Skeletal muscle cell (primary cell): ENCODE measurements at regions not wholly inside any gene's neighbourhood (a gene's known extent, or its start where the extent isn't known, plus 50 kb on each side); places are given as distances from the start of the nearest gene placed in this dataset.
"Not testable (repeated sequence)": the region's sequence is repeated elsewhere in the genome, so short reads cannot be mapped to it uniquely, and the experiment has no call there.

ENCODE experiments used
- DNase-seq: peaks from one replicate; pipeline ENCODE4 v3.0.0-alpha.2; 2010; ENCODE audit warnings: low read depth
- H3K4me3 ChIP-seq: 2 replicates; pipeline ENCODE4 v1.5.1; 2011; ENCODE audit warnings: low read depth, mild to moderate bottlenecking, control low read depth, low read length, moderate library complexity

DNA sequence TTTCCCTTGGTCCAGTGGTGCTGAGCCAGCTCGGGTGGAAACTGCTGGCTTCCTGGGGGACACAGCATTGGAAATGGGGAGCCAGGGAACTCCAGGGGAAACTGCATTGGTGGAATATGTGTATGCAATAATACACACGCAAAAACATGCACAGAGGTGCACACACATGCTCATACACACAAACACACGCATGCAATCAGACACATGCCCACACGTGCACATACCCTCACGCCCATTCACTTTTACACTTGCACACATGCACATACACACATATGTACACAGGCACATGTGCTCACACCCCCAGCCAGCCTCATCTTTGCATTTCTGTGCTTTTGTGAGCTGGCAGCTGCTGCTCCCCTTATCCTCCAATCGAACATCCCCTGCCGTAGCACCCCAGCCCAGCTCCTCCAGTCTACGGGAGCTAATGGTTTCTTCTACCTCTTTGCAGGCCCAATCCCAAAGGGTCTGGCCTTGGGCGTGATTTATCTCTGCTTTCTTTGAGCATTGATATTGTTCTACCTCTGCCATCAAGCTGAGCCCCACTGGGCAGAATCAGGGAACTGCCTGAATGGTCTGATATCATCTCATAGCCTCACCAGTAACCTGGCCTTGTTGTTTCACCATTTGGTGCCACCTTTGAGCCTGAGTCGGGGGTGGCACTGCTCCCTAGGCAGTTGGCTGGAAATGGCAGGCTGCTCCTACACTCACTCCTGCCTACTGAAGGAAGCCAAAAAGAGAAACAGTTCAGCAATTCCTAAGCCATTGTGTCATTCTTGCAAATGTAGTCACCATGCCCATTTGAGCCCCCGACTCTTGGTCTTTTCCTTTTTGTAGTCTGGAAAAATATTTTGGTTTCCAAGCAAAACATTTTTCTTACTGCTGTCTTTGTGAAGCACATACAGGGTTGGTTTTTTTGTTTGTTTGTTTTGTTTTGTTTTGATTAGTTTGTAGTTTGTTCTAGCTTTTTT lies 104.4 kb upstream of the MAMLD1 start:
- no peak for DNase-seq
- no peak overlapping the region for H3K4me3 ChIP-seq

DNA sequence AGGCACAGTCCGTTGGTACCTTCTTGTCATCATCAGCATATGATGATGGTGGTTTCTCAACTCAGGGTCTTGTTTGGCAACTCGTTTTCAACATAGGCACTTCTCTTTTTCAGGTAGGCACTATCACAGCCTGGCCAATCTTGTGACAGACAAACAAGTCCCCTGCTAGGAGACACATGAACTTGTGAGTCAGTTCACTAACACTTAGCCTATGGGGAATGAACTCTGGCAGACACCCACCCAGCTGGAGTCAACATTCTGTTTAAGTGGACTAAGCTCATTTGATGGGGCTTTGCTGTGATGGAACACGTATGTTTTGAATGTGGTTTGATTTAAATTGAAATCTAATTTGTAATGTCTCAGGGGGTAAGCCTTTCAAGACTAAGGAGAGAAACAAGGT lies 100.7 kb upstream of the MAMLD1 start:
- no peak for DNase-seq
- no peak overlapping the region for H3K4me3 ChIP-seq

DNA sequence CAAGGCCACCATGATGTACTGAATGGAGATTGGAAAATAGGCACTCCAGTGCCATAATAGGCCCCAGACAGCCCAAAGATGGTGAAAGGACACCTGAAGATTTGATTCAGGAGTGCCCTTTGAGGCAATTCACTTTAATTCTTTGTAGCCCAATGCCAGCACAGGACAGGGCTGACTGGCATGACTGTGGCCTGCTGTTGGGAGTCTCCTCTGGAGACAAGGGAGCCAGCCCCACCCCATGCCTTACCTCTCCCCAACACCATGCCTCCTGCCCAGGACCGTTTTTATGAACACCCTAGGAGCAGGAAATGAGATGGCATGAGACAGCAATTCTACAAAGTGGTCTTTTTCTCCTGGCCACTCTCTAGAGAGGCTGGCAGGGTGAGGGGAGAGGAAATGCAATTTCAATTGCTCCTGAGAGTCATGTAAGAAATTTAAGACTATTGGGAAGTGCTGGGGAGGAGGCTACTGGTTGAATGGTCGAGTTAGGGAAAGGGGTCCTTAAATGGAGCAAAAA lies 94.2 kb upstream of the MAMLD1 start:
- no peak for DNase-seq
- H3K4me3 ChIP-seq = no peak overlapping the region

DNA sequence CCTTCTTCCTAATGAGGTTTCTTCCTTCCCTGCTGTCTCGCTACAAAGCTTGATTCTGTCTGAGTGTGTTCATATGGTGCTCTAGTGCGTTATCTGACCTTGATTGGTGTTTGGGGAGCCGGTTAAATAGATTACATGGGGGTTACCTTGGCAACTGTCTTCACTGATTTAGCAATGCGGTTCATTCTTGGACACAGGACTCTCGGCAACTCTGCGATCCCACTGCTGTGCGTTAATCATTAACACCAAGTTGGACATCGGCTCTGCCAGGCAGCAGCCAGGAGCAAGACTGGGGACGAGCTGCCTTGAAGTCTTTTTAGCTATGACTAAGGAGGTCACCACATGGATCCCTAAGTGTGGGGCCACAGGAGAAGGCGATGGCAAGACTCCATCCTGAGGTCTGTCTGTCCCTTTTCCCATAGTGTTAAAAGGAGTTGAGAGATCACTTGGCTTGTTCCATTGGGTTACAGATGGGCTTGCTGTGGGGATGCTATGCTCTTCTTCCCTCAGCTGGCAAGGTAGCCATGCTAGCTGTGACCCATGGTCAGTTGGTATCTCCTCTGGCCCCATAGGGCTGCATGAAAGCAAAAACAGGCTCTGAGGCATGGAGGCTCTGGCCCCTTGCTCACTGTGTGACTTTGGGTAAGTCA lies 93.4 kb upstream of the MAMLD1 start:
- no peak for DNase-seq
- H3K4me3 ChIP-seq = no peak overlapping the region

DNA sequence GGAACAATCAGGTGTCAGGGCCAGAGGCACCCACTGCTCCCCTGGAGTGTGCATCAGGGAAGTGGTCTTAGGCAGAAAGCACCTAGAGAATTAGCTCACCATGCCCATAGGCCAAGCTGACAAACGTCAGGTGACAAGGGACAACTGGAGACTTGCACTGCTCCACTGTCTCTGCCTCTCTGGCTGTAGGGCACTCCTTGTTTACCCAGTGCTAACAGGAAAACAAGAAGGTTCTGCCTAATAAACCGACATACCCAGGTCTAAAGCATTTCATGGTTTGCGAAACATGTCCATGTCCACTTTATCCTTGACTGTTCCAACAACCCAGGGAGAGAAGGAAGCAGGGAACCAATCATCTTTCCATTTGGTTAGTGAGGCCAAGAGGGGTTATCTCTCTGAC lies 92.5 kb upstream of the MAMLD1 start:
- DNase-seq = no peak
- no peak overlapping the region for H3K4me3 ChIP-seq

DNA sequence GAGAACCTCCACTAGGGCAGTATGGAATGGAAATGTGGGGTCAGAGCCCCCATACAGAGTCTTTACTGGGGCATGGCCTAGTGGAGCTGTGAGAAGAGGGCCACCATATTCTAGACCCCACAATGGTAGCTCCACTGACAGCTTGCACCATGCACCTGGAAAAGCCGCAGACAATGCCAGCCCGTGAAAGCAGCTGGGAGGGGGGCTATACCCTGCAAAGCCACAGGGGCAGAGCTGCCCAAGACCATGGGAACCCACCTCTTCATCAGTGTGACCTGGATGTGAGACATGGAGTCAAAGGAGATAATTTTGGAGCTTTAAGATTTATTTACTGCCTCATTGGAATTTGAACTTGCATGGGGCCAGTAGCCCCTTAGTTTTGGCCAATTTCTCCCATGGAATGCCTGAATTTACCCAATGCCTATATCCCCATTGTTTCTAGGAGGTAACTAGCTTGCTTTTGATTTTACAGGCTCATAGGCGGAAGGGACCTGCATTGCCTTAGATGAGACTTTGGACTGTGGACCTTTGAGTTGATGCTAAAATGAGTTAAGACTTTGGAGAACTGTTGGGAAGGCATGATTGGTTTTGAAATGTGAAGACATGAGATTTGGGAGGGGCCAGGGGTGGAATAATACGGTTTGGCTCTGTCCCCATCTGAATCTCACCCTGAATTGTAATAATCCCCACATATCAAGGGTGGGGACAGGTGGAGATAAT lies 89.4 kb upstream of the MAMLD1 start:
- DNase-seq, H3K4me3 ChIP-seq: not testable (repeated sequence)

DNA sequence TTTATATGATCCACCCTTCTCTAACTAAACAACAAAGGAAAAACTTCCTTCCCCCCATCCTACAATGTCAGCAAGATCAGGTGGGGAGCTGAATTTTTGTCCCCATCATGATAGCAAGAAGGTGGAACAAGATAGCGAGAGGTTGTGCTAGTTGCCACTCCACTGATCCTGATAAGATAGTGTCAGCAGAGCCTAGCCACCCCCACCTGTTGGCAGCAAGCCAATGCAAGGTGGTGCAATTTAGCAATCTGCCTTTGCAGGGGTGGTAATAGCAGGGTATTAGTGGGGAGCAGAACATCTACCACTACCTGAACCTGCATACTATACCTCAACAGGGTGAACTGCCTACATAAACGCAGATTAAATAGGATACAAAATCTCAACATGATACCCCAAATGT lies 80.2 kb upstream of the MAMLD1 start:
- DNase-seq = no peak
- no peak overlapping the region for H3K4me3 ChIP-seq

DNA sequence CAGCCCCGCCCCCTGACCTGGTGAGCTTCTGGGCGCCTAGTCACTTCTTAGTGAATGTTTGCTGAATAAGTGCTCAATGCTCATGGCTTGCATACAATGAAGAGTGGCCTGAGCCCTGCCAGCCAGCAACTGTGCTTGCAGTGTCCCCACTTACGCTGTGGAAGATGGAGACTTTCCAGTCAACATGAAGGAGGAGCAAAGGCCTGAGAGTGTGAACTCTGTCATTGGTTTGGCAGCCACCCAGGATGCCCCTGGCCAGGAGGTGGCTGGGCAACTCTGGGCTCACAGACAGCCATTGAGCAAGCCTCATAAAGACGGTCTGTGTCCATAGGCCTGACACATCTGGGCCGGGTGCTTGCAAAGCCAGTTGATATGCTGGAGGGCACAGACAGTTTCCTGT lies 72.1 kb upstream of the MAMLD1 start:
- DNase-seq = no peak

DNA sequence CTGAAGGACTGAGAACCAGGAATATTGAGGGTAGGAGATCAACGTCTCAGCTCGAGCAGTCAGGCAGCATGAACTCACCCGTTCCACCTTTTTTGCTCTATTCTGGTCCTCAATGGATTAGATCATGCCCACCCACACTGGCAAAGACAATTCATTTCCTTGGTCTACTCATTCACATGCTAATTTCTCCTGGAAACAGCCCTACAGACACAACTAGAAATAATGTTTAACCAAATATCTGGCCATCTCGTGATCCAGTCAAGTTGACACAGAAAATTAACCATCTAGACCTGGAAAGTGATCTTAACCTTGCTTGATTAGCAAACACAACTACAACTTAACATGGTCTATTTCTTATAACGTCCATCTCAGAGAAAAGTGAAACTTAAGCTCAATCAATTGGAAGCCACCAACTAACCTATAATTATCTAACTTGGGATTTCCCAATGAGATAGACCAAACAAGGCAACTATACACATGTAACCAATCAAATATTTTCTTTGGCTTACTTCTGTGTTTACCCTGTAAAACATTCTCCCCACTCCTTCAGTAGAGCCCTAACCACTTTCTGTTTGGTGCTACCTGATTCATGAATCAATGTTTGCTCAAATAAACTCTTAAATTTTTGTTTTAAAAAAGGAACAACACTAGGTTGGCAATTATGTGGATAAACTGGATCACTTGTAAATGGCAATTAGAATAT lies 69.7 kb upstream of the MAMLD1 start:
- DNase-seq = no peak
- H3K4me3 ChIP-seq = no peak overlapping the region

More for the DNA sequence above, 72.1 kb upstream of the MAMLD1 start:
- no peak overlapping the region for H3K4me3 ChIP-seq

DNA sequence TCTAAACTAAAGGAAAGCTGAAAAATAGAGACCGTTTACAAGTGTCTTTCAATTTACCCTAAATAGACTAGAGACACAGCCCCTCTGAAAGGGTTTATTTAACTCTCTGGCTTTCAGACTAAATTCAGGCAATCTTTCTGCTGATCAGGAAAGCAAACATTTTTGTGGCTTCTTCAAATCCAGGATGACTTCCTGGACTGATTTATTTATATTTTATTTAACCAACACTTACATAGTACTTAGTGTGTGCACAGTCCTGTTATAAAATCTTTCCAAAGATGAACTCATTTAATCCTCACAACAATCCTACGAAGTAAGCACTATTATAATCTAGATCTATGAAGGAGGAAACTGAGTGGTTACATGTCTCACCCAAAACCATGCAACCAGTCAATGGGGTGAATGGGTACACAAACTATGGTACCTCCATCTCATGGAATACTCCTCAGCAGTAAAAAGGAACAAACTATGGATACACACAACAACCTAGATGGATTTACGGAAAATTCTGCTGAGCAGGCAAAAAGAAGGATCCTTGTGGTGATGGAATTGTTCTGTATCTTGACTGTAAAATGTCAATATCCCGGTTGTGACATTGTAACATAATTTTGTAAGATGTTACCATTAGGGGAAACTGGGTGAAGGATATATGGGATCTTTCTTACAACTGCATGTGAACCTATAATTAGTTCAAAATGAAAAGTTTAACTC lies 64.1 kb upstream of the MAMLD1 start:
- no peak overlapping the region for H3K4me3 ChIP-seq
- no peak for DNase-seq

DNA sequence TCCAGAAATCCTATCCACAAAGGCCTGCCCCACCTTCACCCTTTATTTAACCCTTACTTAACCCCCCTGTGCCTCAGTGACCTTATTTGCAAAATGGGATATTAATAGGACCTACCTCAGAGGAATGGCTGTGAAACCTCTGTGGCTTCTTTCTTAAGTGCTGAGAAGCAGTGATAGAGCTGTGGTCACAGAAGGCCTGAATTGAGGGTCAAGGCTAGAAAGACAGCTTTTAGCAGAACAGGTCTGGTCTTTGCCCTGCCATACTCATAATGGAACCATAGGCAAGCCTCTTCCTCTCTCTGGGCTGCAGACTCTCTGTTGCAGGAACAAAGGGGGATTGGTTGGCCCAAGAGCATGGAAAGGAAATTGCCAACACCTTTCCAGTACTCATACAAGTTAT lies 63.5 kb upstream of the MAMLD1 start:
- no peak for DNase-seq
- H3K4me3 ChIP-seq = no peak overlapping the region

DNA sequence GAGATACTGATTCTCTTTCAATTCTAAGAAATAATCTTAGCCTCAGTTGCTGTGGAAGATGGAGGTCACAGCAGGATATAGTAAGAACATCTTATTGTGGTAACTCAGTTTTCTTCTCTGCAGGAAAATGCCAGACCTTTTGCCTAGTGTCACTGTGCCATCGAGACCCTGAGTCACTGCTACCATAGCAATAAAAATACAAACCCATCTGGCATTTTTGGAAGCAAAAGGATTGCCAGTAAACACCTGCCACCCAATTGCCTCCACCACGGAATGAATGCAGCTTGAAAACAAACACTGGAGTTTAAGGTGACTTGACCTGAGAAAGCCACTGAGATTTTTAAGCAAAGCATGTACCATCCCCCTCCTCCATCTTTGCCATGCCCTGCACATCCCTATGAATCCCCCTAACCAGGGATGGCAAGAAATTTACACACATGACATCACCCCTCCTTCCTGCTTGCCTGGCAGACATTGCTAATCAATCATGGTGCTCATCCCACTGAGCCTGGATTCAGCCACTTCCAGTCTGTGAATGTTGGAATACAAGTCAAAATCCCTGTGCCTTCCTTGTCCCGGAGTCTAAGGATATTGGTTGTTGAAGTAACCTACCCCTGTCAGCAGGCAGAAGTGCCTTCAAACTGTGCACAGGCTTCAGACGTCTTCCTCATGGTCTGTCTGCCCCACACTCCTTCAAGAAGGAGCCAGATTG lies 59.6 kb upstream of the MAMLD1 start:
- H3K4me3 ChIP-seq = no peak overlapping the region
- no peak for DNase-seq

DNA sequence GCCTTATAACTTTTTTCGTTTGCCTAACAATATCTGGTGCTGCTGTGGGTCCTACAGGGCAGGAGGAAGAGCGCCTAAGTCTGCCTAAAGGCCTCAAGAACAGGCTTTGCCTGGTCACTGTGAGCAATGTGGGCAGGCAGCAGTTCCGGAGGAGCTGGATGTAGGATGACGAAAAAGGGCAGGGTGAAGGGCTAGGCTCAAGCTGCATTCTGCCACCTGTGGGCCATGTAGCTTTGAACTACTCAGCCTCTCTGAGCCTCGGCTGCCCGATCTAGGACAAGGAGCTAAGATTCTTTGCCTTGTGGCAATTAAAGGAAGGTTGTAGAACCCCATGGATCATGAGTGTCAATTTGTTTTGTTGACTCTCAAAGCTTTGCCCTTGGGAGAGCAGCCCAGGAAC lies 57.1 kb upstream of the MAMLD1 start:
- no peak for DNase-seq
- no peak overlapping the region for H3K4me3 ChIP-seq

DNA sequence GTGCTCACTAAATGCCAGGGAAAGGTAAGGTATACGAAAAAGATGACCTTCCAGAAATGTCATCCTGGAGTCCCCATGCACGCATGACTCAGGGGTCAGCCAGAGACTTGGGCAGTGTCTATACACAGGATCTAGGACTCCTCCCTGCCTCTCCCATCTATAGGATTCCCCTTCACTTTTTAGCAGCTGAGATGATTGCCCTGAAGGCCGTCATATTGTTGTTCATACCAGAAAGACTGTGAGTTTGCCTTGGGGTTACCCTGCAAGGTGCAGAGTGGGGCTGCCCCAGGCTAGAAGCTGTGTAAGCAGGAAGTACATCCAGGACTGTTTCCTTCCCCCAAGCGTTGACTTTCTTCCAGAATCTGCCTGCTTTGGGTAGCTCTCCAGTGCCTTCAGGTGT lies 55.1 kb upstream of the MAMLD1 start:
- no peak for DNase-seq
- no peak overlapping the region for H3K4me3 ChIP-seq

DNA sequence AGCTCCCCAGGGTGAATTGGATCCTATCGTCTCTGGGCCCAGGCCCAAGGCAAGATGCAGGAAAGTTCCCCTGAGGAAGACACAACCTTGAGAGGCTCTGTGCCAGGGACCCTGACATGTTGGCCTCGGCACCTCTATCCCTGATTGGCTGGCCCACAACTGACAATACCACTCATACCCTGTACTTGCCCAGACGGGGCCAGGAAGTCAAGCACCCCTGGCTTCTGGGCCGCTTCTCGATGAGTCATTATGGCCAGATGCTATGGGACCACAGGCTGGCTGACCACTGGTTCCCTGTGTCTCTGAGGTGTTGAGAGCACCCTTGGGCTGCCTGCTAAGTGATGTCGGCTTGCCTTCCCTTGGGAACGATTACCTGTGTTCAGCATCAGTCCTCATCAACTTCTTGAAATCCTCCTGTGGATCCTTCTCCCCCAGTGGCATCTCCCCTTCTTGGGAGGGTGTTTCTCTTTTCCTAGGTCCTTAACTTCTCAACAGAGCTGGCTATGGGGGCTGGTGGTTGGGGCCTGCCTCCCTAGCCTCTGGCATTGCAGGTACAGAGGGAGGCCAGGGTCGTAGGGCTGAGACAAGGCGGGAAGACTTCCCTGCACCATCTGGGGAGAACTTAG lies 54.5 kb upstream of the MAMLD1 start:
- no peak overlapping the region for H3K4me3 ChIP-seq

DNA sequence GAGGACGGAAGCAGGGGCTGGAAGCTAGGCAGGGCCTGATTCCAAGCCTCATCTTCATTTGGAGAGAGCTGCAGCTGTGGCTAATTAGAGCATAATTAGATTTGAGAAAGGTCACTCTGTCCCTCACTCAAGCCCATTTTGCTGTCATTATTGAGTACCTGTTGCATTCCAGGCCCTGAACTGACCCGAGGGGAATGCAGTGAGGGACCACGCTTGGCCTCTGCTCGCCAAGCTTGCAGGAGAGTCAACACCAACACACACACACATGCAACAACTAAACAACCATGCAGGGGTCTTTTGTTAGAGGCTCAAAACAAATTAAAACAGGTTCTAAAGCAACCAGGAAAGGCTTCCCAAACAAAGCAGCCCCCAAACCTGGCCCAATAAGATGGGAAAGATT lies 52.7 kb upstream of the MAMLD1 start:
- DNase-seq = no peak
- no peak overlapping the region for H3K4me3 ChIP-seq

More for the DNA sequence above, 54.5 kb upstream of the MAMLD1 start:
- DNase-seq = no peak

DNA sequence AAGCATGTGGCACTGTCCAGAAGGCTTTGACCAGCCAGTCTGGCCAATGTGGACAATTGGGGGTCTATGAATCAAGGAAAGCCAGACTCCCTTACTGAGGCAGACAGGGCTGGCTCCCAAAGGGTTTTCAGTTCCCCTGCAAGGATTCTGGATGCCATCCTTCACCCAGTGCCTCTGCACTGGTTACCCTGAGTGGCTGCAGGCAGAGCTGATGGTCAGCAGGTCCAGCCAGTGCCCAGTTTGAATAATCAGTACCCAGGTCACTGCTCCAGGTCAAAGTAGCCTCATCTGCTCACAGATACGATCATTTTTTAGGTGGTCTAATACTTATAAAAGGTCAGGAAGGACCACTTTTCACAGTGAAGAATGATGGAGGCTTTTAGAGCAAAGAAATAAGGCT lies 52.2 kb upstream of the MAMLD1 start:
- no peak for DNase-seq
- no peak overlapping the region for H3K4me3 ChIP-seq

DNA sequence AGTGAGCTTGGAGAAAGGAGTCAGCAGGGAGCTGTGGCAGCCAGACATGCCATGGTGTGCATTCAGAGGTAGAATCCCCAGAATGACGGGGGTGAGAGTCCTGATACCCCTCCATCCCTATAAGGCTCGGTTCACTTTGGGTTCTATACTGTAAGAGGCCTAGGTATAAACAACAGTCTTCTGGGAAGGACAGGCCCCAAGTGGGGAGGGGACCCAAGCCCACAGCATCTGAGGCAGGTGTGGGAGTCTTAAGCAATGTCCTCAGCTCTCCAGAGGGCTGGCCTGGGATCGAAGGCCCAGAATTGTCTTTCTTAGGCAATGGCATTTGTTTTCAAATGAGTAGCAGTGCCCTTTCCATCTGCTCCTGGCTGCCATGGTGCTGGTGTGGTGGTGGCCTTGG lies 50.2 kb upstream of the MAMLD1 start:
- no peak overlapping the region for H3K4me3 ChIP-seq
- no peak for DNase-seq
